Suprapubic skin (tissue), 3 donors: ENCODE measurements at regions not wholly inside any gene's neighbourhood (a gene's known extent, or its start where the extent isn't known, plus 50 kb on each side); places are given as distances from the start of the nearest gene placed in this dataset.

Experiments used
- CTCF ChIP-seq, 2 donors: fragments of 200-600 bp in 1 of 2; fragments of 450-650 bp in 1 of 2; sonication (generic) in 1 of 2; IDR thresholded peaks; one replicate each; pipeline ENCODE4 v1.5.1; 2016 to 2019; ENCODE audit warnings: antibody characterized with exemption in 2 of 2, mild to moderate bottlenecking in 1 of 2, moderate library complexity in 1 of 2
- EP300 ChIP-seq: sonication (generic); formaldehyde crosslinking; IDR thresholded peaks from one replicate; pipeline ENCODE4 v1.6.1; 2017; ENCODE audit warnings: antibody characterized with exemption
- POLR2A ChIP-seq, 2 donors: fragments of 450-650 bp; IDR thresholded peaks; one replicate each; pipeline ENCODE4 v1.6.1; 2017; ENCODE audit warnings: antibody characterized with exemption in 2 of 2, mild to moderate bottlenecking in 2 of 2, moderate library complexity in 2 of 2

- TF ChIP-seq CTCF (IDR thresholded peaks at IDR 0.05) (no peak), POLR2A (IDR thresholded peaks at IDR 0.05) (no peak), EP300 (no peak)
Observed at GRCh38 chr4:129264008-129264657, 168.2 kb downstream of the C4orf33 start.
